ENCODE measurements at regions not wholly inside any gene's neighbourhood (a gene's known extent, or its start where the extent isn't known, plus 50 kb on each side); places are given as distances from the start of the nearest gene placed in this dataset.
A peak's percentile ranks its signal among the peaks of the same experiment; 100 is the strongest.

DNA sequence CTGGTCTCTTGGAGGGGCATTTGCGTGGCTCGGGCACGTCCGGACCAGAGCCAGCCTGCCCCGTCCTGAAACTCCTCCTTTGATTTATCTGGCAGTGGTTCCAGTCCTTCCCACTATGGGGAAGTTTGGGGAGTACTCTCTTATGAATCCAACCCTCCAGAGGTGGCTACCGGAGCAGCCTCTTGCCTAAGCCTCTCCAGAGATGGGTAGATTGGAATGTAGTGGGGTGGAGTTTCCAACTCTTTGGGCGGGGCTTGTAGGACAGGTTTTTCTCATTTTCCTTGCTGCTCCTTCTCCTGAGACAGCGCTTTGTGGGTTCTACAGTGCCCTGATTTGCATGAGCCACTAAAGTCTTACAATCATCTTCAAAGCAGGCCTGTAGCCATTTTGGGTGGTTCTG, 60.1 kb upstream of the XAGE1B start:
- ATAC-seq (peak; percentile 62), DNase-seq (ENCODE audit: low spot score) (peak; percentile 44)
- Mint-ChIP-seq H3K4me1 (peaks cover 5% of the 10 kb centered on the region; the same call in 1 of the 3 replicates), H3K27me3 (ENCODE audit: insufficient read depth, low read depth, poor library complexity) (no peaks in the 10 kb centered on the region), H3K36me3 (ENCODE audit: low read depth) (no peaks in the 10 kb centered on the region), H3K27ac (no peak overlapping the region), H3K9me3 (no peaks in the 10 kb centered on the region; the same call in 2 of the 3 replicates), H3K4me3 (no peak overlapping the region)
- Histone ChIP-seq H3K4me1 (ENCODE audit: insufficient read depth) (no peaks in the 10 kb centered on the region), H3K36me3 (ENCODE audit: insufficient read depth) (no peaks in the 10 kb centered on the region), H3K27ac (ENCODE audit: low read depth) (no peak overlapping the region), H3K27me3 (ENCODE audit: insufficient read depth) (no peaks in the 10 kb centered on the region), H3K79me2 (replicated peaks; ENCODE audit: insufficient read depth) (no peaks in the 10 kb centered on the region), H4K20me1 (replicated peaks; ENCODE audit: insufficient read depth) (no peaks in the 10 kb centered on the region), H3K9me2 (ENCODE audit: insufficient read depth) (no peaks in the 10 kb centered on the region), H3K4me2 (no peak overlapping the region), H3F3A (replicated peaks; ENCODE audit: low read depth) (no peaks in the 10 kb centered on the region), H3K4me3 (no peak overlapping the region), H2AFZ (no peak overlapping the region)
- TF ChIP-seq REST (IDR thresholded peaks at IDR 0.05; ENCODE audit: unreplicated experiment) = no peak

- Histone ChIP-seq H3K4me3 (no peak overlapping the region), H3F3A (replicated peaks; ENCODE audit: low read depth) (no peaks in the 10 kb centered on the region), H3K27me3 (ENCODE audit: insufficient read depth) (no peaks in the 10 kb centered on the region), H3K79me2 (replicated peaks; ENCODE audit: insufficient read depth) (no peaks in the 10 kb centered on the region), H3K4me1 (ENCODE audit: insufficient read depth) (no peaks in the 10 kb centered on the region), H3K27ac (ENCODE audit: low read depth) (no peak overlapping the region), H4K20me1 (replicated peaks; ENCODE audit: insufficient read depth) (no peaks in the 10 kb centered on the region), H3K4me2 (no peak overlapping the region), H2AFZ (no peak overlapping the region), H3K9me2 (ENCODE audit: insufficient read depth) (no peaks in the 10 kb centered on the region), H3K36me3 (ENCODE audit: insufficient read depth) (no peaks in the 10 kb centered on the region)
- no peaks in the 10 kb centered on the region for H3K36me3 Mint-ChIP-seq (ENCODE audit: low read depth)
- ATAC-seq = no peak
- no peaks in the 10 kb centered on the region; the same call in 2 of the 3 replicates for H3K9me3 Mint-ChIP-seq
- peaks cover 5% of the 10 kb centered on the region; the same call in 1 of the 3 replicates for H3K4me1 Mint-ChIP-seq
- no peak overlapping the region for H3K4me3 Mint-ChIP-seq
- no peak for DNase-seq (ENCODE audit: low spot score)
- no peak overlapping the region for H3K27ac Mint-ChIP-seq
- no peaks in the 10 kb centered on the region for H3K27me3 Mint-ChIP-seq (ENCODE audit: insufficient read depth, low read depth, poor library complexity)
- TF ChIP-seq POLR2AphosphoS5 (IDR thresholded peaks at IDR 0.05; ENCODE audit: low read depth) (no peak), JUNB (IDR thresholded peaks at IDR 0.05; ENCODE audit: unreplicated experiment) (no peak), REST (IDR thresholded peaks at IDR 0.05; ENCODE audit: unreplicated experiment) (no peak), EZH2phosphoT487 (IDR thresholded peaks at IDR 0.05; ENCODE audit: unreplicated experiment) (no peak), EZH2 (IDR thresholded peaks at IDR 0.05; ENCODE audit: low read depth, unreplicated experiment) (no peak), NANOG (IDR thresholded peaks at IDR 0.05; ENCODE audit: borderline replicate concordance) (no peak), ETS1 (IDR thresholded peaks at IDR 0.05) (no peak), CREB1 (CRISPR knock-in tag; IDR thresholded peaks at IDR 0.05; ENCODE audit: low read depth) (no peak), STAT1 (IDR thresholded peaks at IDR 0.05; ENCODE audit: unreplicated experiment) (no peak)
Measured at GRCh38 chrX:52576474-52576873, 59.6 kb upstream of the XAGE1B start.
